MV-4-11 (cell line): ENCODE measurements at regions not wholly inside any gene's neighbourhood (a gene's known extent, or its start where the extent isn't known, plus 50 kb on each side); places are given as distances from the start of the nearest gene placed in this dataset.
A peak's percentile ranks its signal among the peaks of the same experiment; 100 is the strongest.

Experiments used
- DNase-seq: peaks from one replicate; lab custom pipeline; 2025; lab: John Stamatoyannopoulos, UW

DNA sequence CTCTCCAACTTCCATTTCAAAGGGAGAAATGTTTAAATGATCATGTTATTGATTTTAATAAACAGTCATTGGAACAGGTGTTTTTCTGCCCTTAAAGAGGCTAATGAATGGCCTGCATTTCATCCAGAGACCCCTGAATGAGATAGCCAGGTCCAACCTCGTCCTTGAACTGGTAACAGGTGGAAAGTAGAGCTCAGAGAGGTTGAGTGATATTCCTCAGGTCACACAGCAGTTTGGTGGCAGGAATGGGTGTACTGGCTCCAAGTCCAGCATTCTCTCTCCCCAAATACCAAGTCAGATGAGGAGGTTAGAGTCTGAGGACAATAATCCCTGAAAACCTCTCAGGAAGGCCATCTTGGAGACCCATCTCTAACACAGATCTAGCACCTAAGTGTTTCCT, 81.7 kb upstream of the ANO1 start:
- DNase-seq = no peak

DNA sequence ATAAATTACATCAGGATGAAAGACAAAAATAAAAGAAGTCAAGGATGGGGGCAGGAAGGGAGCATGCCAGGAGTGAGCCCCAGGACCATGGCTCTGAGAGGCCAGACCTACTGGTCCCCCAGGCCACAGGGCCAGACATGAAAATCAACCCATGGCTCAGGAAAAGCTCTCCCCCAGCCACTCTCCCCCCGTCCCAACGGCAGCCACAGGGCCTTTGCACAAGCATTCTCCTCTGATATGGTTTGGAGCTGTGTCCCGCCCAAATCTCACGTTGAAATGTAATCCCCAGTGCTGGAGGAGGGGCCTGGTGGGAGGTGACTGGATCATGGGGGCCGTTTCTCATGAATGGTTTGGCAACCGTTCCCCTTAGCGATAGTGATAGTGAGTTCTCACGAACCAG, 80.8 kb upstream of the ANO1 start:
- no peak for DNase-seq

DNA sequence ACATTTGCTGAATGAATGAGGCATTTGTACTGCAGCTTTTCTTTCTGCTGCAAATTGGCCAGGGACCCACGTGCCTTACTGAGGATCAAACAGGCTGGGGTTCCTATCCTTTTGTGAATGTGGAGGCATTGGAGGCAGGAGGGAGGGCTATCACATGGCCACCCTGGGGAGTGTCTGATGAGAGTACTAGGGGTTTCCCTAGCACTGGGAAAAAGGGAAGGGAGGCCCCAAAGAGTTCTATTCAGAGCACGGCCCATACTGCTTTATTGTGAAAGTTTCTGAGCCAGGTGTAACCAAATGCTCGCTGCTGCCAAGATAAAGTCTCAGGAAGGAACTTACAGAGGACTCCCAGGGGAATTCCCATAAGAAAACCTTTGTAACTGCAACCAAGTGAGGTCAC, 78.4 kb upstream of the ANO1 start:
- DNase-seq = no peak

DNA sequence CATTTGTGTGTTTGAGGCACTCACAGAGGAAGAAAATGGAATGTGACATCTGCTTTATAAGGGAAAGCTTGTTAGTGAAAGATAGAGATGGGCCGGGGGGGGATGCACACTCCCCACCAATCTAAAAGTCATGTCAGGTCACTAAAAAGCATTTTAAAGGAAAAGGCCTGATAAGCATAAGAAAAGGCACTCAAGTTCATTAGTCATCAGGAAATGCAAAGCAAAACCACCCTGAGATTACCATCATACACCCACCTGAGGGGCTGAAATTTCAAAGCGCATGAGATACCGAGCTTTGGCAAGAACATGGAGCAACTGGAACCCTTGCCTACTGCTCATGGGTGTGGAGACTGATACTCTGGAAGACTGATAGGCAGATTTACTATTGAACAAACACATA, 77.9 kb upstream of the ANO1 start:
- no peak for DNase-seq

DNA sequence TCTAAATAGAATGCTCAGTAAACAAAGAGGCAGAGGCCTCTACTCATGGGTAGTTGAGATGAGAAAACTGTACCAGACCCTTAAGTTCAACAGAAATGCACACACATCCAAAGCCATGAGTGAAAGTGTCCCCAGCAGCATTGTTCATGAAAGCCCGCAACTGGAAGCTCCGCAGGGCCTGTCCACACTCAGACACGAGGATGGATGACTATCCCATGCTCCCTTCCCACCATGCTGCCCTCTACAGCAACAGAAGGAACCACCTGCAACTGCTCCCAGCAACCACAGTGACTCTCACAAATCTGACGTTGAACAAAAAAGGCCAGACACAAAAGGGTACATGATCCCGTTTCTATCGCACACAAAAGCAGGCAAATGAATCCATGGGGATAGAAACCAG, 76.9 kb upstream of the ANO1 start:
- DNase-seq = no peak

DNA sequence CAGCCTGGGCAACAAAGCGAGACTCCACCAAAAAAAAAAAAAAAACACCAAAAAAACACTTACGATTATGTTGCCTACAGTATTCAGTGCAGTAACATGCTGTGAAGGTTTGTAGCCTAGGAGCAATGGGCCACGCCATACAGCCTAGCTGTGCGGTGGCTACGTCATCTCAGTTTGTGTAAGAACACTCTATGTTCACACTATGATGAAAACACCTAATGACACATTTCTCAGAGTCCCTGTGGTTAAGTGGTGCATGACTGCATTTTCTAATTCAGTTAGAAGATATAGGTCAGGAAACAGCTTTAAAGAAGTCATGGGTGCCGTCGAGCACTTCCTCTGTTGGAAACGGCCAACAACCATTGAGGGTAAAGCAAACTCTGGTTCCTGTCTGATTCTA, 75.7 kb upstream of the ANO1 start:
- DNase-seq = peak; percentile 95

DNA sequence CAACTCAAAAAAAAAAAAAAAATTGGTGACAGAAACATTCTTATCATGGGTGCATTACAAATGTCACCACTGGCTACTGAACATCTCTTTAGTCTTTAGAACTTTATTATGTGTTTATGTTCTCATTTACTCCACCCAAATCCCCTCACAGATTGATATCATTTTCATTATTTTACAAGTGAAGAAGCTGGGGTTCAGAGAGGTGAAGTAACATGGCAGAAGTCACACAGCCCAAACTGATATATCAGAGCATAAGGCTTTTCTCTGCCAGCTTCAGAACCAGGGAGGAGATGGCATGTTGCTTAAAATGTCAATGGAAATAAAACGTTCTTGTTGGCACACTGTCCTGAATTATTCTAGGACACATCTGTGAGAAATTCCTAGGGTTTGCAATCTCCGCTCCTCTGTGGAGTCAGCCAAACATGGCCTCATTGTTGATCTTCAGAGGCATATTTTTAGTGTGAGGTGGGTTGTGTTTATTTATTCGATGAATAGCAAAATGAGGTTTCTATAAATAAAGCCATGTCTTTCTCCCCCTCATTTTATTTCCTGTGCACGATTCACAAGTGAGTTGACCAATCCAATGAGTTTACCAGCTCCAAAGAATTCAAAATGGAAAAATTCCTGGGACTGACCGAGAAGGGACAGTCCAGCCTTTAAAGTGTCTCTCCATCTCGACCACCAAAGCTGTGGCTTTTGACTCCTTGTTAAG, 72.9 kb upstream of the ANO1 start:
- DNase-seq = no peak

DNA sequence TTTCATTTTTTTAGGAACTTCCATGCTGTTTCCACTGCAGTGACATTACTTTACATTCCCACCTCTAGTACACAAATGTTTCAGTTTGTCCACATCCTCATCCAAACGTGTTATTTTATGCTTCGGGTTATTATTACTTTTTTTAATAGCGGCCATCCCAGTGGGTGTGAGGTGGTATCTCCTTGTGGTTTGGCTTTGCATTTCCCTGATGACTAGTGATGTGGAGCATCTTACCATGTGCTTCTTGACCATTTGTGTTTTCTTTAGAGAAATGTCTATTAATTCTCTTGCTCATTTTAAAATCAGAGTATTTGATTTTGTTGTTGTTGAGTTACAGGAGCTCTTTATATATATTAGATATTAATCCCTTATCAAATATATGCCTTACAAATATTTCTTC, 70.3 kb upstream of the ANO1 start:
- DNase-seq = no peak

DNA sequence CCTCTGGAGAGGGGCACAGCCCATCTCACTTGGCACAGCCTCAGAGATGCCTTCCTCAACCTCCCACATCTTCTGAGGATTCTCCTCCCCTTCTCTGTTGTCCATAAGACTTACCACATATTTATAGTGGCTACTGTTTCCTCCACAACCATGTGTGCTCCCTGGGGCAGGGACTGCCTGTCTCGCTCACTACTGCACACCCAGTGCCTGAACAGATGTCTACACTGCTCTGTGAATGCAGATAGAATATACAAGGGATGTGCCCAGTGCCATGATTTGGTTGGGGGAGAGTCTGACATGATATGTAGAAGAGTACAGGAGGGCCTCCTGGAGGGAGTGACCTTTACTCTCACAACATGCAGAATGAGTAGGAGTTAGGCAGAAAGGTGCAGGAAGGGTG, 67.3 kb upstream of the ANO1 start:
- no peak for DNase-seq

DNA sequence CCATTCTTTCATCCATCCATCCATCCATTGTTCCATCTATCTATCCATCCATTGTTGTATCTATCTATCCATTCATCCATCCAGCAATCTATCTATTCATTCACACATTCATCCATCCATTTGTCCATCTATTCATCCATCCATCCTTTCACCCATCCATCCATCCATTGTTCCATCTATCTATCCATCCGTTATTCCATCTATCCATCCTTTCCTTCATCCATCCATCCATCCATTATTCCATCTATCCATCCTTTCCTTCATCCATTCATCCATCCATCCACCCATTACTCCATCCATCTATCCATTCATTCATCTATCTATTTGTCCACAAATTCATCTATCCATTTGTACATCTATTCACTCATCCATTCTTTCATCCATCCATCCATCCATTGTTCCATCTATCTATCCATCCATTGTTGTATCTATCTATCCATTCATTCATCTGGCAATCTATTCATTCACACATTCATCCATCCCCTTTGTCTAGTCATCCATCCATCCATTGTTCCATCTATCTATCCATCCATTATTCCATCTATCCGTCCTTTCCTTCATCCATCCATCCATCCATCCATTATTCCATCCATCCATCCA, 65.9 kb upstream of the ANO1 start:
- DNase-seq = no peak

DNA sequence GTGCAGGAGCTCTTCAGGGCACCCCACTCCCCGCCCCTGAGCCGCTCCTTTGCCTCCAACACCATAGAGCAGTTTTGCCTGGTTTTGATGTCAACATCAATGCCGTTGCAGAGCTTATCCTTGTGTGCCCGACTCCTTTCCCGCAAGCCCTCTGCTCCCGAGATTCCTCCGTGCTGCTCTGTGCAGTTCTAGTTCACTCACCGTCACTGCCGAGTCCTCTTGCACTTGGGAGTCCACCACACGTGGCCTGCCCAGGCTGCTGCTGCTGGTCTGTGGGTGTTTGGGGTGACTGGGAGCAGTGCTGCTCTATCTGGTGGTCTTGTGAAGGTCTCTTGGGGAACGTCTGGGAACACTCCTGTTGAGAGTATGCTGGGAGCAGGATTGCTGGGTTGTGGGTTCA, 63.8 kb upstream of the ANO1 start:
- no peak for DNase-seq

DNA sequence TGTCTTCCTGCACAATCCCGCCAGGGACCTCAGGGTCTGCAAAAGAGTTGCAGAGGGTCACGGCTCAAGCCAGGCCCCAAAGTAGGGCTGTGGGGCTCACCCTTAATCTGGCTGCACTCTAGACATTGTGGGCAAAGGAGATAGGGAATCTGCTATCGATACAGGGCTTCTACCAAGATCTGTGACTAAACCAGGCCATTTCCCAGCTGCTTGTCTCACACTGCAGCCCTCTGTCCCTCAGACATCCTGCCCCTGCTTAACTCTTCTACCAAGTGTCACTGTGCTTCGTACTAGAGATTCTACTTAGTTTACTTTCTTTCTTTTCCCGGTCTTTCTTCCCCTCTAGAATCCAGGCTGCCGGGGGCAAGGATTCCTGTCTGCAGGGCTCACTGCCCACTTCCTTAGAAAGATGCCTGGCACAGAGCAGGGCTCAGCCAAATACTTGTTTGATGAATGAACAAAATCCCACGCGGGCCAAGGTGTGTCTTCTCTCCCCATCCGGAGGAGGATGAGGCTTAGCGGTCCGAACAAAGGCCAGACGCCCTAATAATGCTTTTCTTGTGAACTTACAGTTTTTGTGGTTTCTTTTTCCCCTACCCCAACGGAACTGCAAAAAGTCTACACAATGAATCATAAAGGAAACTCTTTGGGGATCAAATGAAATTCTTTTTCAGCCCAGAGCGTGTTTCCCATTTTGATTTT, 61.3 kb upstream of the ANO1 start:
- DNase-seq = no peak

DNA sequence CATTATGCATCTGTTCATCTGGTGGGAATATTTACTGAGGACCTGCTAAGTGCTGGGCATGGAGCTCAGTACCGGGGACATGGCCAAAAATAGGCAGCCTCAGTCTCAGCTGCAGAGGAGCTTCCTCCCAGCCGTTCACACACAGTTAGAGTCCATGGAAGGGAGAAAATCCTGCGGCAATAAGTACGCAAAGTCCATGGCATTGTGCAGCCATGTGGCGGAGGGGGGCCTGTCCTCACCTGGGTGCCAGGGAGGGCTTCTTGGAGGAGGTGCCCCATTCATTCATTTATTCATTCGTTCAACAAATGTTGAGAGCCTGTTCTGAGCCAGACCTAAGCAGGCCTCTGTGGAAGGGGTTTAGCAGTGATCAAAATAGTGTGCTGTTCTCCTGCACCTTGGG, 59.3 kb upstream of the ANO1 start:
- DNase-seq = no peak

DNA sequence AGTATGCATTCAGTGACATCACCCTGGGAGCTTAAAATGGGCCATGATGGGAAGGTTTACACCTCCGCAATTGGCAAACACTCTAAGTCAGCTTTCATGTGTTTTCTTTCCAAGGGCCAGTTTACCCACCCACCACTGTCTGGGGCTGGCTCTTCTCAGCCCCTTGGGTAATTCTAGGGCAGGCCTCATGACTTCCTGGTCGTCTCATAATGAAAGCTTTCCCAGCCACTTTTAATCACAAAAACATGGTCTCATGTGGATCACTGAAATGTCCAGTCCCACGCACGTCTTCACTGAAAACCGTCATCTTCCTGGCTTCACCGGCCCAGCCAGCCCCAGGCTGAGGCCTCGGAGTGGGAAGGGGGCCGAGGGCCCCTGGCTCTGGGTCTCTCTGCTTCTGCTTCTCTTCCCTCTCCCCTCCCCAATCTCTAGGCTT, 58.5 kb upstream of the ANO1 start:
- DNase-seq = no peak

DNA sequence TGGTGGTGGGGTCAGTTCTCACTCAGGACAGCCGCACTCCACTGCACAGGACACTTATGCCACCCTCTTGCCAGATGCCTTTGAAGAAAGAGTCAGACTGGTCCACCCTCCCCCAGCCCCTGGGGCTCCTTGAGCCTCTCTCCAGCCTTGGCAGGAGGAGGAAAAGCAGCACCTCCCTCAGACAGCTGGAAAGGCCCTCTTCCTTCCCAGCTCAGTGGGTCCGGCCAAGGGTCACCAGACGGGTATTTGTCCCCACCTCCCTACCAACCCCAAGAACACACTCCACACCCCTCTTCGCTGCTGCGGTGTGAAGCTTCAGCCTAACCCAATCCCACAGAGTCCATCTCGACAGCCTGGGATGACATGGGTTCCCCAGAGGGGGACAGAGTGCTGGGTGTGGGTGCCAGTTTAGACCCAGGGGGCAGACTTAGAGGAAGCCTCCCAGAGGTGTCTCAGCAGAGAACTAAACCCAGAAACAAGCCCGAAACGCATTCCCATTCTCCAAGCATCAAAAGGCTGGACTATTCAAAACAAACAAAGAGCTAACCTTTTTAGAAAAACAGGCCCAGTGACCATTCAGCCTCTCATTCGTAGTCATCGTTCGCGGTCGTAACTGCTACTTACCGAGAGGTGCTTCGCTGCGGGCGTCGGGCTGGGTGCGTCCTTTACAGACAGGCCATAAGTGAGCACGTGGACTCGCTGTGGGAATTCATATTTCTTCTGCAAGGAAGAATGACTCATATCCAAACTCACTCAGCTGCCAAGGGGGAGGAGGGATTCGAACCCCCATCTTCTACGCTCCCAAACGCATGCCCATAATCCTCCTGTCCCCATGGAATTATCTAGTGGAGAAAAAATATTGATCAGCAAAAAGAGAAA, 57.5 kb upstream of the ANO1 start:
- no peak for DNase-seq

DNA sequence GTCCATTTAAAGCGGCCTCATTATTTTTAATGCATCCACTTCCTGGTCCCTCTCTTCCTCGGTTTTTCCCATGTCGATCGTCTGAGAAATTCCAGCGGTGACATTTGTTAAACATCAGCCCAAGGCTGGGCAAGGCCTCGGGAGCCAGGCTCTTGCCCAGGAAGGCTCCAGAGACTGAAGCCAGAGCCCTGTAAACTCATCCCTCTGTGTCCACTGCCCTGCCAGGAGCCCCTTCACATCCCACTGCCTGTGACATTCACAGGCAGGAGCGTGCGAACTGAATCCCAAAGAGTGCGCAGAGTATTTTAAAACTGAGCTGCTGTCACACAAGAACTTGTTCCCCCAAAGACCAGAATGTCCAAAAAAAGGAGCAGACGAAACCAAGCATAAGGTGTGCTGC, 56.5 kb upstream of the ANO1 start:
- no peak for DNase-seq

DNA sequence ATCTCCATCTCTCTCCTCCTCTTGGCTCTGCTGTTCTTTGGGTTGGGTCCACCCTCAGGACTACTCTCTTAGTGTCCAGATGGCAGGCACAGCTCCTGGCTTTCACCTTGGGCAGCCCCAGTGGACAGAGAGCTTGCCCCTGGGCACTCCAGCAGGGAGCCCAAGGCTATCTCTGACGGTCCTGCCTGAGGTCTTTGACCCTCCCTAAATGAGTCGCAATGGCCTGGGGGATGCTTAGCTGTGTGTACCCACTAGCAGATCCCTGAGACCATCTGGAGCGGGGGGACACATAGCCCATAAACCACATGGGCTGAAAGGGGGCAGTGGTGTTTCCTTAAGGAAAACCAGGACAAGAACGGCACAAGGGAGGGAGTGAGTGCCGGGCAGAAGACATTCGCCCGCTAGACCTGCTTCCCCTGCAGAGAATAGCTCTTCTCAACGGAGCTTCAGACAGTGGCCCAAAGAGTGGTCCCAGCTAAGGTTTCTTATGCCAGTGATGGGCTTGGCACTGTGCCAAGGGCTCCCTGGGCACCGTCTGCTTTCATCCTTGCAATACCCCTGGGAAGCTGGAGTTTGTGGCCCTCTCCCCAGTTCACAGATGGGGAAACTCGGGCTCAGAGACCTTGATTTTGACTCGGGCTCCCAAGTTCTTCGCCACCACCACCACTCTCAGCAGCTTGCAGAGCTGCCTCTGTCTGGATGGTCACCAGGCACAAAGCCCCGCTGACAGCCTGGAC, 53.9 kb upstream of the ANO1 start:
- DNase-seq = no peak

DNA sequence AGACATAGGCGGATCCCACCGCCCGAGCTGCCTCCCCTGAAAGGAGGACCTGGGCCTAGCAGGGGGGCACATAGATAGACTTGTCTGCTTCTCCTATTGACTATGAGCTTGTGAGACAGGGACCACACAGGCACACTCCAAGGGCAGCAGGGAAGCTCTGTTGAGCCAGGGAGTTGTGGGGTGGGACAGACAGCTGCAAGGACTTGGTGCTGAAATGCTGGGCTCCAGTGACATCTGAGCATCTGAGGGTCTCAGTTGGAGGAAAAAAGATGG, 53.4 kb upstream of the ANO1 start:
- DNase-seq = no peak

DNA sequence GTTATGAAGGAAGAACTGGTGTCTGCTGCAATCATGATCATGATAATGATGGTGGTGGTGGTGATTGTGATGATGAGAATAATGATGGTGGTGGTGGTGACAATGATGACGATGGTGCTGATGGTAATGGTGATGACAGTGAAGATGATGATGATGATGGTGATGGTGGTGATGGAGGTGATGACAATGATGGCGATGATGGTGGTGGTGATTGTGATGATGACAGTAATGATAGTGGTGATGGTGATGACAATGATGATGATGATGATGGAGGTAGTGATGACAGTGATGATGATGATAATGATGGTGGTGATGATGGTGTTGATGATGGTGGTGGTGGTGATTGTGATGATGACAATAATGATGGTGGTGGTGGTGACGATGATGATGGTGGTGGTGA, 52.8 kb upstream of the ANO1 start:
- DNase-seq = no peak

DNA sequence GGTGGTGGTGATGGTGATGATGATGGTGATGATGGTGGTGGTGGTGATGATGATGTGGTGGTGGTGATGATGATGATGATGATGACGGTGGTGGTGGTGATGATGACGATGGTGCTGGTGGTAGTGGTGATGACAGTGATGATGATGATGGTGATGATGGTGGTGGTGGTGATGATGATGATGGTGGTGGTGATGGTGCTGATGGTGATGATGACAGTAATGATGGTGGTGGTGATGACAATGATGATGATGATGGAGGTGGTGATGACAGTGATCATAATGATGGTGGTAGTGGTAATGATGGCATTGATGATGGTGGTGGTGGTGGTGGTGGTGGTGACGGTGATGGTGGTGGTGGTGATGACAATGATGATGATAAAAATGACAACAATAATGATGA, 52.1 kb upstream of the ANO1 start:
- no peak for DNase-seq

DNA sequence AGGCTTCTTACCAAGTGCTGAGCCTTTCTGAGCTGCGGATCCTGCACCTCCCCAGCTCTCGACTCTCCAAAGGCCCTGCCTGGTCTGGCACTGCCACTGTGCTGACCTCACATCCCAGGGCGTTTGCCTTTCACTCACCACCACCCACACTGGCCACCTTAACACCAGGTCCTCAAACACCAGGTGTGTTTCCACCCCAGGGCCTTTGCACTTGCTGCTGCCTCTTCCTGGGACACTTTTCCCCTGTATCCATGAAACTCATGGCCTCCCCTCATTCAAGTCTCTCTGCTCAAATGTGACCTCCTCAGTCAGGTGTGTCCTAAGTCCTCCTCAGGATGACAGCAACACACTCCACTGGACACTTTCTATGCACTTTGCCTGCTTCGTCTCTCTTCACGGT, 51.4 kb upstream of the ANO1 start:
- DNase-seq = no peak

DNA sequence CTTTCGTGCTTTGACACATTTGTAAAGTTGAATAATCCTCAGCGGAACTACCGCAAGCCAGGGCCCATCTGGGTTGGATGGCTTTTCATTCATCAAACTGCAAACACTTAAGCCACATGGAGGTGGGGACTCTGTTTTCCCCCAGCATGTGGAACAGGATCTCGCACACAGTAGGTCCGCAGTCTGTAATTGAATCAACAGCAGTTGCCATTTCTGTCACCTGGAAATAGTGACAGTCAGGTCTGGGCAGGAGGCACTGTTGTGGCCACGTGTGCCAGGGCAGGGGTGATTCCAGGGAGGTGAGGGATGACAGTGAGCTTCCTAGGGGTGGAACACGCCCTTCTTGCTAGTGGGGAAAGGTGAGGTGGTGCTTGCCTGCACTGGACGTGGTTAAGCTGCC, 50.7 kb upstream of the ANO1 start:
- no peak for DNase-seq
